Spleen (tissue), 7 donors: ENCODE measurements at regions not wholly inside any gene's neighbourhood (a gene's known extent, or its start where the extent isn't known, plus 50 kb on each side); places are given as distances from the start of the nearest gene placed in this dataset.

Source experiments
- CTCF ChIP-seq, 11 experiments: fragments of 200-600 bp in 7 of 11; fragments of 450-650 bp in 4 of 11; sonication (generic) in 4 of 11; IDR thresholded peaks in 8 of 11; conservative IDR thresholded peaks in 3 of 11; 1 replicate in 7 of 11; 2 replicates in 4 of 11; pipeline versions ENCODE4 v1.4.0 to v1.8.0; 2016 to 2021; ENCODE audit warnings: antibody characterized with exemption in 11 of 11, inconsistent platforms in 4 of 11, mild to moderate bottlenecking in 1 of 11
- POLR2A ChIP-seq, 3 donors: fragments of 450-650 bp; IDR thresholded peaks; one replicate each; pipeline ENCODE4 v1.5.1; 2017; ENCODE audit warnings: antibody characterized with exemption in 3 of 3, mild to moderate bottlenecking in 1 of 3
- POLR2AphosphoS5 ChIP-seq, 3 donors: sonication (generic); formaldehyde crosslinking; IDR thresholded peaks; one replicate each; pipeline ENCODE4 v1.5.1; 2017; ENCODE audit warnings: antibody characterized with exemption in 3 of 3
- donor health status: DM: no; HTN: no; CAD: no; lungs with moderate emphysema.
- donor health status: DM: no; HTN: no; CAD: no.
- donor health status: DM: no; HTN: no; CAD: no.

GRCh38 chr17:33910200-33910857 lies 344.8 kb upstream of the CCL2 start:
- TF ChIP-seq CTCF (IDR thresholded peaks at IDR 0.05 in 8 of 11, conservative IDR thresholded peaks at IDR 0.05 in 3 of 11) (no peak), POLR2AphosphoS5 (IDR thresholded peaks at IDR 0.05) (no peak), POLR2A (IDR thresholded peaks at IDR 0.05) (no peak)
